HPDE6-E6E7 (cell line): ENCODE measurements at regions not wholly inside any gene's neighbourhood (a gene's known extent, or its start where the extent isn't known, plus 50 kb on each side); places are given as distances from the start of the nearest gene placed in this dataset.
"Not testable (repeated sequence)": the region's sequence is repeated elsewhere in the genome, so short reads cannot be mapped to it uniquely, and the experiment has no call there.

Experiments used
- DNase-seq: peaks from one replicate; pipeline ENCODE4 v3.0.0; 2011; ENCODE audit warnings: missing footprints; ENCODE audit errors: extremely low spot score

DNA sequence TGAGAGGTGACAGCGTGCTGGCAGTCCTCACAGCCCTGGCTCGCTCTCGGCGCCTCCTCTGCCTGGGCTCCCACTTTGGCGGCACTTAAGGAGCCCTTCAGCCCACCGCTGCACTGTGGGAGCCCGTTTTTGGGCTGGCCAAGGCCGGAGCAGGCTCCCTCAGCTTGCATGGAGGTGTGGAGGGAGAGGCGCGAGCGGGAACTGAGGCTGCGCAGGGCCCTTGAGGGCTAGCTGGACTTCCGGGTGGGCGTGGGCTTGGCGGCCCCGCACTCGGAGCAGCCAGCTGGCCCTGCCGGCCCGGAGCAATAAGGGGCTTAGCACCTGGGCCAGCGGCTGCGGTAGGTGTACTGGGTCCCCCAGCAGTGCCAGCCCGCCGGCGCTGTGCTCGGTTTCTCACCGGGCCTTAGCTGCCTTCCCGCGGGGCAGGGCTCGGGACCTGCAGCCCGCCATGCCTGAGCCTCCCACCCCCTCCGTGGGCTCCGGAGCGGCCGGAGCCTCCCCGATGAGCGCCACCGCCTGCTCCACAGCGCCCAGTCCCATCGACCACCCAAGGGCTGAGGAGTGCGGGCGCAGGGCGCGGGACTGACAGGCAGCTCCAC is 401.6 kb upstream of the LMO3 start:
- DNase-seq: not testable (repeated sequence)

DNA sequence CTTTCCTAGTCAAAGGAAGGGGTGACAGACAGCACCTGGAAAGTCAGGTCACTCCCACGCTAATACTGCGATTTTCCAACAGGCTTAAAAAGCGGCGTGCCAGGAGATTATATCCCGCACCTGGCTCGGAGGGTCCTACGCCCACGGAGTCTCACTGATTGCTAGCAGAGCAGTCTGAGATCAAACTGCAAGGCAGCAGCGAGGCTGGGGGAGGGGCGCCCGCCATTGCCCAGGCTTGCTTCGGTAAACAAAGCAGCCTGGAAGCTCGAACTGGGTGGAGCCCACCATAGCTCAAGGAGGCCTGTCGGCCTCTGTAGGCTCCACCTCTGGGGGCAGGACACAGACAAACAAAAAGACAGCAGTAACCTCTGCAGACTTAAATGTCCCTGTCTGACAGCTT is 392.6 kb upstream of the LMO3 start:
- not testable (repeated sequence) for DNase-seq

DNA sequence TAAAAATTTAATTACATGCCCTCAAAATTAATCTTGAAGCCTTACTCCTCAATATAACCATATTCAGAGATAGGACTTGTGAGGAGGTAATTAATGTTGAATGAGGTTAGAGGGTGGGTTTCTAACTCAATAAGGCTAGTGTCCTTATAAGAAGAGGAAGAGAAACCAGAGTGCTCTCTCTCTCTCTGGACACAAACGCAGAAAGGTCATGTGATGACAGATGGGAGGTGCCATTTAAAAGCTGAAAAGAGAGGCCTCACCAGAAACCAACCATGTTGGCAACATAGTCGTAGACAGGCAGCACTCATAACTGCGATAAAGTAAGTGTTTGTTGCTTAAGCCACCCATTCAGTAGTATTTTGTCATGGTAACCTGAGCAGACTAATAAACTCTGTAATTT is 378.5 kb upstream of the LMO3 start:
- no peak for DNase-seq

DNA sequence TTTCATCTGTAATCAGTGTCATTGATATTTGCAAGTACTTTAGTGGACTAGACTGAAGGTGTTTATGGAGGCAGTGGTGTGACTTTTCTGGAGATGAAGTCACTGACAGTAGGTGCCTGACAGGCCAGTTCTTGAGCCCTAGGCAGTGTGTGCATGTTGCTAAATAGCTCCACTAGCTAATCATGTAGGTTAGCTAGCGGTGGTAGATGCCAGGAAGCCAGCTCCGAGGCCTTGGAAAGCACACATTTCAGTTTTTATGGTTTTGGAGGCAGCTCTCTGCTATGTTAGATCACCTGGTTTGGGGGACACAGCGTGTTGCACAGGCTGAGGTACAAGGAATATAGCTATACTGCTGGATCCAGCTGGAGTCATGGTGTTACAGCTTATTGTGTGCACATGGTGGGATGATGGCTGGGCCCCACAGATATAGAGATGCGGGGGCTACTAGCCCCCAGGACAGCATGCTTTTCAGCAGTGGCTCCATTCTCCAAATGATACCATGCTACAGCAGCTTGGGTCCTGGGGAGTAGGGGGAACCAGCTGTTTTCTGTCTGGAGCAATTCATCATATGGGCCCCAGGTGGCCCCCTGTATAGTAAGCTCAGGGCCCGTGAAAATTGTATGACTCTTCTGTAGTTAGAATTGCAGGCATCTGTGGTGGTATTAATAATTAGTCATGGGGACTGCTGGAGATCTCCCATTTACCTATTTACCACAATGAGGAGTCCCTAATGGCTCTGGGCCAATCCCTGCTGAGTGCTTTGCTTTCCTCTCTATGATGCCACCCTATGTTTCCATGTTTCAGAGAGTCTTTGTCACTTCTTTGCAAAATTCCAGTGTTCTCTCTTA is 367.2 kb upstream of the LMO3 start:
- no peak for DNase-seq

DNA sequence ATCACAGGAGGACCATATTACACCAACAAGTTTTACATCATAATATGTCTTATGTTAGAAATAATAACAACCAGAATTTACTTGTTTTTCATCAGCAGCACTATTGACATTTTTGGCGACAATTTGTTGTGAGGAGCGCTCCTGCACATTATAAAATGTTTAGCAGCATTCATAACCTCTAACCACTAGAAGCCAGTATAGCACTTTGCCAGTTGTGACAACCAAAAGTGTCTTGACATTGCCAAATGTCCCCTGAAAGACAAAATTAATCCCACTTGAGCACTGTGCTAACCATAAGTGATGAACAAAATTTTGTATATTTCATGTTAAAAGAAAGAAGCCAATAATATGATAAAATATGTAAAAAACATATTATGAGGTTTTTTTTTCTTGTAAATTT is 356.9 kb upstream of the LMO3 start:
- no peak for DNase-seq

DNA sequence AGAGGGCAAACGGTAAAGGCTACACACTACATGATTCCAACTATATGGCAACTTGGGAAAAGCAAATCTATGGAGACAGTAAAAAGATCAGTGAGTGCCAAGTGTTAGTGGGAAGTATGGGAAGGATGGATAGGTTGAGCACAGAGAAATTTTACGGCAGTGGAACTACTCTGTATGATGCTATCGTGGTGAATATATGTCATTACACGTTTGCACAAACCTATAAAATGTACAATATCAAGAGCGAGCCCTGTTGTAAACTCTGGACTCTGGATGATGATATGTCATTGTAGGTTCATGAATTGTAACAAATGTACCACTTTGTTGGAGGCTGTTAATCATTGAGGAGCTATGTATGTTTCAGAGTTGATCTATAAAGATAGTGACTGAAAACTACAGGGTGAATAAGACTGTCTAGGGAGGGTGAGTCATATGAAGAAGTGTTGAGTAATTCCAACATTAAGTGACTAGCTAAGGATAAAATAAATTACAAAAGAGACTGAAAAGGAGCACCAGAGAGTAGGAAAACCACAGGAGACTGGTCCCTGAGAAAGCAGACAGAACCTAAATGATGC is 349.2 kb upstream of the LMO3 start:
- DNase-seq: peak; percentile 42

DNA sequence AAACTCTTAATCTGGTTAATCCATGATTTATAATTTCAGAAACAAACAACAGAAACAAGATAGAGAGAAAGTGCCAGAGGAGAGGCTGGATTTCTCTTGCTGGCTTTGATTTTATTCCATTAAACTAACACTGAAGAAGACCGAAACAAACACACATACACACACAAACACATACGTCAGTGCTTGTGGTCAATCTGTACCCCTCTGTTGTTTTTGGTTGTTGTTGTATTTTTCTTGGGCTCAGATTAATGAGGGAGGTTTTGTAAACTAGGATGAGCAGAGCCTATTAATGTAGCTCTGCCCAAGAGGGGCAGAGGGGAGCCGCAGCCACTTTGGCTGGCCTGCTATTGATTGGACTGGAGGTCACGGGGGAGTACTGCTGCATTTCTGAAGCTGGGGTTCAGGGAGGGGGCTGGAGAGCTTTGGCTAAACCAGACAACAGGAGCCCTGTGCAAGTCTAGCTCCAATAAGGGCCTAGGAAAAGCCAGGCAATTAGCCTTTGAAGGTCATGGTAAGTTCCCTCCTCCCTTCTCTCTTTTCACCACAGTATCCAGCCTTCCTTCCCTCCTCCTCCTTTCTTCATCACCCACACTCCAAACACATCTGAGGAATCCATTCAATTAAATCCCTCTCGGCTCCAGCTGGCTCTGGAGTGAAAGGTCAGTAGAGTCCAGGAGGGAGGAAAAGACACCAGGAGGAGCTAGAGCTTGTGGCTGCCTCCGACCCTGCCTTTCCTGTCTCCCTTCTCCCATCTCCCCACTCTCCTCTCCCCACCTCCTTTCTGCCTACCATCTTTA is 344.1 kb upstream of the LMO3 start:
- no peak for DNase-seq

DNA sequence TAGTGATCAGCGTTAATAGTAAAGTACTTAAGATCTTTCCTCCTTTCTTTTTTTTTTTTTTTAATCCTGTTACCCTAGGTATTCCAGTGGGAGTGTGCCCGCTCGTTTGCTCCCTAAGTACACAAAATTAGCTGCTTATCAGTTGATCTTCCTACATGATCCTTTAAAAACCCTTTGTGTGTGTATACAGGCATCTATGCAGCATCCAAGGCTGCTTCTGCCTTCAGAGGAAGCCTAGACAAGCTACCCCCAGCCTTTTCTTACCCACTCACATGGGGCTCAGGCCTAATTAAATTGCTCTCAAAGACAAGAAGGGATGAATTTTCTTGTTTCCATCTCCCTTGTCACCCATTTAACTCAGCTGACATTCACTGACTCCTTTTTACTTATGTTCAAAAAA is 343.4 kb upstream of the LMO3 start:
- no peak for DNase-seq

DNA sequence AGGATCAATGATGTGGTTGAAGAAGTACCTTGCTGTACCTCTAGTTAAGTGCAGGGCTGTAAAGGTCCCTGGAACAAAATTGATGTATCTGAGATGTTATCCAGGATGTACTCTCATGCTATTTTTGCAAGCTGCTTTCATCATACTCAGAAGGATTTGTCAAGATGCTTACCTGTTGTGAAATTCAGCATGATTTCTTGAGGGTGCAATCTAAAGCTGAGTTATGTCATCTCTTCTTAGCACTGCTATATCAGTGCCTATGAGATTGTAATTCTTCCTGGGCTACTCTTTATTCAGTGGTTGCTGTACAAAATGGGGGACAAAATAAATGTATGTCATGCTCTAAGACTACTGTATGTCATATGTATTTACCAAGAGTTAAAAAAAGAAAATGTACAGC is 340.7 kb upstream of the LMO3 start:
- no peak for DNase-seq

DNA sequence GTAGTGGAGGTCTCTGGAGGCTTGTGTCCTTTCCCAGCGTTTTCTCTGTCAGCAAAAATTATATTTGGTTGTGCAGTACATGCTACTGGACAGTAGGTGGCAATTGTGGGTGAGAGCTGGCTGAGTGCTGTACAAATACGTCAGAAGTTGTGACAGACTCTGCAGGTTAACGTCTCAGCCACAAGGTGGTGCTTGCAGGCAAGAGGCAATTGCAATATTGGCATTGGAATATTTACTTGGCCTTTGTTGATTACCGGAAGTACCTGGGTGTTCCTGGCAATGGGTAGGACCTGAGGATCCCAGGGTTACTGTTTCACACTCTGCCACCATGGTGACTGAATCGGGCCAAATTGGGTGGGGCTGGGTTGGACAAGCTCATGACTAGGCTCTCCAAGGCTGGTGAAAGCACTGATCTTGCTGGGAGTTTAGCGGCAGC is 333.9 kb upstream of the LMO3 start:
- peak; percentile 58 for DNase-seq

DNA sequence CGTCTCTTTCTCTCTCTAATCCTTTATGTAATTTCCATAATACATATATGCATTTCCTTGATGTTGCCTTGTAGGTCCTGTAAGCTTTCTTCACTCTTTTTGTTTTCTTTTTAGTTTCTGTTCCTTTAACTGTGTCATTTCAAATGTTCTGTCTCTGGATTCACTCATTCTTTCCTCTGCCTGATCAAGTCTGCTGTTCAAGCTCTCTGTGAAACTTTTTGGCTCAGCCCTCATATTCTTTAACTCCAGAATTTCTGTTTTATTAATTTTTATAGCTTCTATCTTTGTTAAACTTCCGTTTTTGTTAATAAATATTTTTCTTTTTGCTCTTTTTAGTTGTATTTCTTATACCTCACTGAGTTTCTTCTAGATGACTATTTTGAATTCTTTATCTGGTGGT is 321.3 kb upstream of the LMO3 start:
- DNase-seq: no peak

DNA sequence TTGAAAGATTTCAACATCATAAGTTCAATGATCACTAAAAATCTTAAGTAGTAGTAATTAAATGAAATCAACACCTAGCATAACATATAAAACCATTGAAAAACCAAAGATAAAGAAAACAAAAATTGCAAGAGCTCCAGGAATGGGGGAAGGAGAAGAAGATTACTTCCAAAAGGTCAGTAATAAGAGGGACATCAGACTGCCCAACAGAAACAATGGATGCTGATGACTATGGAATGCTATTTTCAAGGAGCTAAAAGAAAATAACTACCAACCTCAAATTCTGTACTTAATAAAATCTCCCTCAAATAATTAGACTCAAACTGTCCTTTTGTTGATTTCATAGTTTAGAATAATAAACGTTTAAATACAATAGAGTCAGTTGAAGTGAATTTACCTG is 314.5 kb upstream of the LMO3 start:
- no peak for DNase-seq

DNA sequence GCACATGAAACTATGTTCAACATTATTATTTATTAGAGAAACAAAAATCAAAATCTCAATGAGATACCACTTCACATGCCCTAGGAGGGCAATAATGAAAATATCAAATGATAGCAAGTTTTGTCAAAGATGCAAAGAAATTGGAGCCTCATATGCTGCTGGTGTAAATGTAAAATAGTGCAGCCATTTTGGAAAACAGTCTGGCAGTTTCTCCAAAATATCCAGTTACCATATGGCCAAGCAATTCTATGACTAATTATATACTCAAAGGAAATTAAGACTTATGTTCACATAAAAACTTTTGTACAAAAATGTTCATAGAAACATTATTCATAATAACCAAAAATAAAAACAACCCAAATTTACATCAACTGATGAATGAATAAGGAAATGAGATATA is 313.6 kb upstream of the LMO3 start:
- DNase-seq: no peak

DNA sequence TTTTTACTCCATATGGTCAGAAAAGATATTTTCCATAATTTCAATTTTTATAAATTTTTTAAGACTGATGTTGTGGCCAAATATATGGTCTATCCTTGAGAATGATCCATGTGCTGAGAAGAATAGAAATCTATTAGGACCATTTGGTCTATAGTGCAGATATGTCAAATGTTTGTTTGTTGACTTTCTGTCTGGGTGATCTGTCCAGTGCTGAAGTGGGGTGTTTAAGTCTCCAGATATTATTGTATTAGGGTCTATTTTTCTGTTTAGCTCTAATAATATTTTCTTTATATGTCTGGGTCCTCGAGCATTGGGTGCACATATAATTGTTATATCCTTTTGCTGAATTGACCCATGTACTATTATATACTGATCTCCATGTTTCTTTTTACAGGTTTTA is 308.9 kb upstream of the LMO3 start:
- DNase-seq: no peak

DNA sequence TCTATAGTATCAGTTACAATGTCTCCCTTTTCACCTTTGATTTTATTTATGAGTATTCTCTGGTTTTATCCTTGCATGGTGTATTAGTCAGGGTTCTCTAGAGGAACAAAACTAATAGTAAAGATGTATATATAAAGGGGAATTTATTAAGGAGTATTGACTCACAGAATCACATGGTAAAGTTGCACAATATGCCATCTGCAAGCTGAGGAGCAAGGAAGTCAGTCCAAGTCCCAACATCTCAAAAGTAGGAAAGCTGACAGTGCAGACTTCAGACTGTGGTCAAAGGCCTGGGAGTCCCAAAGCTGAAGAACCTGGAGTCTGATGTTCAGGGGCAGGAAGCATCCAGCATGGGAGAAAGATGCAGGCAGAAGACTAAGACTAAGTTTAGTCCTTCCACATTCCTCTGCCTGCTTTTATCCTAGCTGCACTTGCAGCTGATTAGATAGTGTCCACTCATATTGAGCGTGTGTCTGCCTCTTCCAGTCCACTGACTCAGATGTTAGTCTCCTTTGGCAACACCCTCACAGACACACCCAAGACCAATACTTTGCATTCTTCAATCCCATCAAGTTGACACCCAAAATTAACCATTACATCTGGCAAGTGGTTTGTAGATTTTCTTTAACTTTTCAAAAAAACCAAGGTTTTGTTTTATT is 308.0 kb upstream of the LMO3 start:
- DNase-seq: no peak

DNA sequence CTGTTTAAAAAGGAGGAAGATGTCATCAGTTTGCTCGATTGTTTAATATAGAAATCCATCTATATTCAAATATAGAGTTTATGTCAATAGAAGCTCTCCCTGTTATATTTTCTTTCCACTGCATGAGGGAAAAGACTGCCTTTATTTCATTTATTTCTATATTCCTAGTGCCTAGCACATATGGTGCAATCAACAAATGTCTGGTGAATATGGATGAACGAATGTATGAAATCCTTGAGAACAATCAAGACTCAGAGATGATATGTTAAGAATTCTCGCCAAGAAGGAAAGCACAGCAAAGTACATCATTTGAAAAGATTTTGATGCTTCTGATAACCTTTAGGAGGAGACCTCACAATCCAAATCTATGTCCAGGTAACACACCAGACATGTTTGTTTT is 296.0 kb upstream of the LMO3 start:
- no peak for DNase-seq

DNA sequence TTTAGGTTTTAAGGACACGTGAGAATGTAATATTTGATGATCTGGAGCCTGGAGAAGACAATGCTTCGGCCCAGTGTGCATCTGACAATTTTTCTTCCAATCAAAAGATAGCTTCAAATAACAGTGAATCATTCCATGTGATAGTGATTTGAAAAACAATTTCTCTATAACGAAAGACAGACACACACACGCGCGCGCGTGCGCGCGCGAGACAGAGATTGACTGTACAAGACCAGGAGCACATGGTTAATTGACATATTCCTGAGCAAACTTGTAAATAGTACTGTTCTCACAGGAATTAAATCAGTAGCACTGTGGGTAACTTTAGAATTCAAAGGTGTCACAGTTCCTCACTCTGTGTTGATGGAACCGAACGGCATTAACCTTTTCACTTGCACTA is 287.5 kb upstream of the LMO3 start:
- DNase-seq: no peak

DNA sequence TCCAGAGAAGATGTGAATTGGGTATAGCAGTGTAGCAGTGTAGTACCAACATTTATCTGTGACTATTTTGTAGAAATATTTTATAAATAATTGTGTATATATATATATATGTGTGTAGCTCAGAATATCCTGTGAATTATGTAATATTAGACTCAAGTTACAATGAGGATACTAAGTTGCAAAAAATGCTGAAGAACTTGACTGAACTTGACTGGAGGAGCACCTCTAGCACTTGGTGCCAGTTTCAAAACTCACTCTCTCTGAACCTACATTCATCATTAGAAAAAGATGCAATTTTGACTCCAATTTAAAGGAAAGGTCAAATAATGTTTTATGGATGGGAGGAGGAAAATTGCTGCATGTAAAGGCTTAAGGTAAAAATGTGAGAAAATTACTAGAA is 285.7 kb upstream of the LMO3 start:
- DNase-seq: peak; percentile 16

DNA sequence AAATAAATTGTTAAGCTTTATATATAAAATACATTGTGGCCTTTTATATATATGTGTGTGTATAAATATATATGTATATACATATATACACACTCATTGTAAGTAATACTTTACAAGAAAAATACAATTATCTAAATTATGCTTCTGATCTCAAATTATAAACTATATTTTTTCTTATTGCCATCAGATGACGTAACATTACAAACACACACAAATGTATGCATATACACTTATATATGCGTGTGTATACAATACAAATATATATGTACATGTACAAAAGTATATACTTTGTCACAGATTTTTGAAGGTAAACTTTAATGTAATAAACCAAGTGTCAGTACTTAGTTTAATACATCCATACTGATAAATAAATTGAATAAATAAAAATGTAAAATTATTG is 278.9 kb upstream of the LMO3 start:
- no peak for DNase-seq

DNA sequence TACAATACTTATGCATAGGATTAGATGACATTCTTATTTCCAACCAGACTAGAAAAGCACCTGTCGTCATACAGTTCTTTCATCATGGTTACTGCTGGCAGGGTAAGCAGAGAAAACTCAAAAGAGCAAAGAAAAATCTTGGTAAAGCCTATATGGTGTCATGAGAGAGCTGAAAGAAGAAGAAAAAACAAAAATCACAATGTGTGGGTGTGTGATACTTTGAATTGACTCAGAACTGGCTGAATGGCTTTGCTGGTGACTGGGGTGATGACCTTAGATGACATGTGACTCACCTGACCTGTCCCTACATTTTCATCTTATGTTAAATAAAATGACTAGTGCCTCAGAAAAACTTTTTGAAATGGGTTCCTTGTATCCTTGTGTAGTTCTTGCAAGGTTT is 278.1 kb upstream of the LMO3 start:
- DNase-seq: no peak

DNA sequence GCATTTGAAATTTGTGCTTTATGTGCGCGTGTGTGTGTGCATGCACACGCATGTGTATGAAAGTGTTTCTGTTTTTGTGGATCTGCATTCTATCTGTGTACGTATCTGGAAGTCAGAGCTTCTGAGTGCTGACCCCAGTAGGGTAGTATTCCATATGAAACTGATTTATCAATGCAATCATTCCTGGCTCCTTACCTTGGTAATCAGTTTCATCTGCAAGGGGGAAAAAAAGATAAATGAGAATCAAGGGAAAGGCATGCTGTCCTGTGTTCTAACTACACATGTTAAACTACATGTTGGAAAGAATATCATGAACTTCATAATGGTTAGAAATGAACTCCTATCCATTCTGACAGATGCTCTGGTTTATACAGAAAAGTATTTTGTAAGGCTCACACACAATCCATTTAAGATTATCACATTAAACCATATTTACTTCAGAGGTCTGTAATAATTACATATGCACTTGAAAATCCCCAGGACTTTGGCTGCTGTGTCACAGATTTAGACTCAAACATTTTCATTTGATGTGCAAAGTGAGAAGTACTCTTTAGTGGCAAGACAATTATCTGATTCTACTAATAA is 276.1 kb upstream of the LMO3 start:
- DNase-seq: no peak
